HFFc6 (cell line): ENCODE measurements at regions not wholly inside any gene's neighbourhood (a gene's known extent, or its start where the extent isn't known, plus 50 kb on each side); places are given as distances from the start of the nearest gene placed in this dataset.

ENCODE experiments used
- DNase-seq: peaks from one replicate; pipeline ENCODE4 v3.0.0-alpha.2; 2018
- H3K27ac Mint-ChIP-seq: 2 replicates; pipeline ENCODE4 v1.8.0; 2020; ENCODE audit warnings: mild to moderate bottlenecking, mixed read lengths
- H3K27me3 Mint-ChIP-seq: 2 replicates; pipeline ENCODE4 v1.8.0; 2021; ENCODE audit warnings: mild to moderate bottlenecking, moderate library complexity, mixed read lengths; ENCODE audit not compliant: insufficient read depth
- H3K36me3 Mint-ChIP-seq: 2 replicates; pipeline ENCODE4 v1.8.0; 2021; ENCODE audit warnings: low read depth, mixed read lengths
- H3K4me1 Mint-ChIP-seq: 2 replicates; pipeline ENCODE4 v1.8.0; 2020; ENCODE audit warnings: low read depth, mixed read lengths
- H3K4me3 Mint-ChIP-seq: 2 replicates; pipeline ENCODE4 v1.8.0; 2020; ENCODE audit warnings: mild to moderate bottlenecking, moderate library complexity, mixed read lengths
- H3K9me3 Mint-ChIP-seq: 2 replicates; pipeline ENCODE4 v1.8.0; 2020; ENCODE audit warnings: mild to moderate bottlenecking, mixed read lengths
- CTCF ChIP-seq: fragments of 200-600 bp; sonication (generic); IDR thresholded peaks from 2 replicates; pipeline ENCODE4 v1.5.0; 2021; ENCODE audit warnings: antibody characterized with exemption, mild to moderate bottlenecking

GRCh38 chr2:66382091-66382490 is 52.8 kb upstream of the MEIS1 start:
- H3K27ac Mint-ChIP-seq, result no peak overlapping the region
- no peak for TF ChIP-seq CTCF

GRCh38 chr2:66379473-66379872 is 55.5 kb upstream of the MEIS1 start:
- DNase-seq, result no peak
- H3K4me1 Mint-ChIP-seq, result no peaks in the 10 kb centered on the region
- H3K4me3 Mint-ChIP-seq, result no peak overlapping the region
- H3K27me3 Mint-ChIP-seq, result peaks cover 20% of the 10 kb centered on the region
- no peak for TF ChIP-seq CTCF
- no peaks in the 10 kb centered on the region for H3K9me3 Mint-ChIP-seq
- no peak overlapping the region for H3K27ac Mint-ChIP-seq
- H3K36me3 Mint-ChIP-seq, result no peaks in the 10 kb centered on the region

More at GRCh38 chr2:66382091-66382490, 52.8 kb upstream of the MEIS1 start:
- Mint-ChIP-seq H3K27me3 (peaks cover 25% of the 10 kb centered on the region), H3K36me3 (no peaks in the 10 kb centered on the region), H3K4me1 (no peaks in the 10 kb centered on the region), H3K9me3 (no peaks in the 10 kb centered on the region), H3K4me3 (no peak overlapping the region)
- no peak for DNase-seq

GRCh38 chr2:66377832-66378231 is 57.1 kb upstream of the MEIS1 start:
- Mint-ChIP-seq H3K27me3 (peaks cover 26% of the 10 kb centered on the region), H3K4me1 (no peaks in the 10 kb centered on the region), H3K4me3 (no peak overlapping the region), H3K36me3 (no peaks in the 10 kb centered on the region), H3K27ac (no peak overlapping the region), H3K9me3 (no peaks in the 10 kb centered on the region)
- no peak for DNase-seq
- TF ChIP-seq CTCF, result no peak

- no peaks in the 10 kb centered on the region for H3K4me1 Mint-ChIP-seq
- DNase-seq, result peak; percentile 4
- TF ChIP-seq CTCF, result no peak
- no peaks in the 10 kb centered on the region for H3K36me3 Mint-ChIP-seq
- H3K27ac Mint-ChIP-seq, result no peak overlapping the region
- H3K27me3 Mint-ChIP-seq, result peaks cover 12% of the 10 kb centered on the region
- H3K9me3 Mint-ChIP-seq, result no peaks in the 10 kb centered on the region
- no peak overlapping the region for H3K4me3 Mint-ChIP-seq
Measured at GRCh38 chr2:66370824-66371223, 64.1 kb upstream of the MEIS1 start.

- Mint-ChIP-seq H3K4me1 (peaks cover 16% of the 10 kb centered on the region), H3K9me3 (no peaks in the 10 kb centered on the region), H3K36me3 (no peaks in the 10 kb centered on the region), H3K27me3 (peaks cover 22% of the 10 kb centered on the region), H3K4me3 (no peak overlapping the region), H3K27ac (no peak overlapping the region)
- DNase-seq, result no peak
- no peak for TF ChIP-seq CTCF
Measured at GRCh38 chr2:66366619-66367018, 68.3 kb upstream of the MEIS1 start.
